SK-N-SH (cell line): ENCODE measurements at regions not wholly inside any gene's neighbourhood (a gene's known extent, or its start where the extent isn't known, plus 50 kb on each side); places are given as distances from the start of the nearest gene placed in this dataset.

Source experiments
- CTCF ChIA-PET: fragments of 300-600, 350-600 bp; formaldehyde crosslinking; extraction: SDS; loops from one replicate; lab custom pipeline; 2021; lab: Yijun Ruan, JAX
- POLR2A ChIA-PET: fragments of 350-600 bp; sonication (Branson Sonifier 250); formaldehyde crosslinking; extraction: SDS; loops from one replicate; lab custom pipeline; 2020; ENCODE audit warnings: antibody characterized with exemption, inconsistent platforms; lab: Yijun Ruan, JAX
- DNase-seq: peaks from one replicate; pipeline ENCODE4 v3.0.0; 2012
- H2AFZ ChIP-seq: fragments of 200-600 bp; sonication (generic); 2 replicates; pipeline ENCODE4 v1.8.1; 2016; ENCODE audit warnings: antibody characterized with exemption, mild to moderate bottlenecking, low read depth
- H3F3A ChIP-seq: fragments of 200-600 bp; sonication (generic); replicated peaks from 2 replicates; pipeline ENCODE3; 2016; ENCODE audit warnings: antibody characterized with exemption, mild to moderate bottlenecking; ENCODE audit not compliant: insufficient read depth
- H3K27ac ChIP-seq, 2 experiments: fragments of 200-500 bp in 1 of 2; fragments of 200-600 bp in 1 of 2; sonication (Bioruptor generic) in 1 of 2; sonication (generic), shearing (Covaris generic) in 1 of 2; 2 replicates each; pipeline versions ENCODE4 v1.5.1 to v1.6.1; 2014 to 2016; ENCODE audit warnings: low read depth in 2 of 2, inconsistent platforms in 1 of 2, low read length in 1 of 2, mild to moderate bottlenecking in 1 of 2, mixed read lengths in 1 of 2
- H3K27me3 ChIP-seq: fragments of 200-600 bp; sonication (generic), shearing (Covaris generic); 2 replicates; pipeline ENCODE4 v1.6.1; 2016; ENCODE audit warnings: mixed run types; ENCODE audit not compliant: insufficient read depth
- H3K36me3 ChIP-seq, 2 experiments: fragments of 200-500 bp in 1 of 2; fragments of 200-600 bp in 1 of 2; sonication (Bioruptor generic) in 1 of 2; sonication (generic) in 1 of 2; replicated peaks in 1 of 2; 2 replicates each; pipeline versions ENCODE3 to v1.5.1; 2014 to 2016; ENCODE audit warnings: low read length in 1 of 2, mild to moderate bottlenecking in 1 of 2; ENCODE audit not compliant: insufficient read depth in 2 of 2, control insufficient read depth in 1 of 2
- H3K4me1 ChIP-seq, 2 experiments: fragments of 200-500 bp in 1 of 2; fragments of 200-600 bp in 1 of 2; sonication (Bioruptor generic) in 1 of 2; sonication (generic), shearing (Covaris generic) in 1 of 2; 2 replicates each; pipeline versions ENCODE4 v1.5.1 to v1.6.1; 2014 to 2016; ENCODE audit warnings: low read depth in 1 of 2, low read length in 1 of 2, mixed run types in 1 of 2; ENCODE audit not compliant: insufficient read depth in 2 of 2, control insufficient read depth in 1 of 2
- H3K4me2 ChIP-seq: fragments of 200-600 bp; sonication (generic), shearing (Covaris generic); 2 replicates; pipeline ENCODE4 v1.6.1; 2017; ENCODE audit warnings: mixed run types
- H3K4me3 ChIP-seq, 2 experiments: fragments of 200-500 bp in 1 of 2; fragments of 200-600 bp in 1 of 2; sonication (Bioruptor generic) in 1 of 2; sonication (generic), shearing (Covaris generic) in 1 of 2; 2 replicates each; pipeline versions ENCODE4 v1.5.1 to v1.8.1; 2014 to 2016; ENCODE audit warnings: low read depth in 2 of 2, inconsistent platforms in 1 of 2, low read length in 1 of 2, mild to moderate bottlenecking in 1 of 2, mixed read lengths in 1 of 2, moderate library complexity in 1 of 2
- H3K79me2 ChIP-seq: fragments of 200-600 bp; sonication (generic); 2 replicates; pipeline ENCODE4 v1.8.1; 2017; ENCODE audit warnings: mild to moderate bottlenecking; ENCODE audit not compliant: insufficient read depth
- H3K9ac ChIP-seq: fragments of 200-600 bp; sonication (generic); 2 replicates; pipeline ENCODE4 v1.6.1; 2017; ENCODE audit warnings: mixed run types
- H3K9me2 ChIP-seq: fragments of 200-600 bp; sonication (generic); 2 replicates; pipeline ENCODE4 v1.6.1; 2017; ENCODE audit warnings: mixed run types
- H3K9me3 ChIP-seq: fragments of 200-600 bp; sonication (generic); 2 replicates; pipeline ENCODE4 v1.6.1; 2017; ENCODE audit warnings: mixed run types, mild to moderate bottlenecking, moderate library complexity
- H4K20me1 ChIP-seq: fragments of 200-600 bp; sonication (generic); 2 replicates; pipeline ENCODE4 v1.6.1; 2017; ENCODE audit warnings: mild to moderate bottlenecking, mixed run types; ENCODE audit not compliant: insufficient read depth
- EP300 ChIP-seq, 2 experiments: IDR thresholded peaks; 2 replicates each; pipeline versions ENCODE4 v1.4.0 to v1.6.1; 2012; ENCODE audit warnings: borderline replicate concordance in 1 of 2, low read depth in 1 of 2, low read length in 1 of 2
- FOSL2 ChIP-seq: IDR thresholded peaks from 2 replicates; pipeline ENCODE4 v1.4.0; 2012; ENCODE audit warnings: low read depth, mild to moderate bottlenecking, moderate library complexity, borderline replicate concordance
- FOXJ3 ChIP-seq: sonication (generic); formaldehyde crosslinking; IDR thresholded peaks from 2 replicates; pipeline ENCODE4 v1.5.1; 2020; ENCODE audit warnings: mild to moderate bottlenecking, missing genetic modification reagents
- GATA2 ChIP-seq: sonication (generic); formaldehyde crosslinking; IDR thresholded peaks from 2 replicates; pipeline ENCODE4 v1.5.0; 2020; ENCODE audit warnings: mild to moderate bottlenecking, missing genetic modification reagents
- IRF3 ChIP-seq: fragments of 150-350 bp; IDR thresholded peaks from 2 replicates; pipeline ENCODE4 v1.6.1; 2016; ENCODE audit warnings: mild to moderate bottlenecking, low read depth, low read length
- JUND ChIP-seq: IDR thresholded peaks from 2 replicates; pipeline ENCODE4 v1.4.0; 2012
- NFIC ChIP-seq: IDR thresholded peaks from 2 replicates; pipeline ENCODE4 v1.4.0; 2012; ENCODE audit warnings: borderline replicate concordance
- NRF1 ChIP-seq: IDR thresholded peaks from 2 replicates; pipeline ENCODE4 v1.6.1; 2012; ENCODE audit warnings: low read depth, mild to moderate bottlenecking, low read length
- RAD21 ChIP-seq: IDR thresholded peaks from 2 replicates; pipeline ENCODE4 v1.6.1; 2012; ENCODE audit warnings: mild to moderate bottlenecking, low read length
- REST ChIP-seq: IDR thresholded peaks from 2 replicates; pipeline ENCODE4 v1.6.1; 2012; ENCODE audit warnings: mild to moderate bottlenecking, low read depth, low read length, moderate library complexity
- SIN3A ChIP-seq: IDR thresholded peaks from 2 replicates; pipeline ENCODE4 v1.6.1; 2012; ENCODE audit warnings: low read depth, mild to moderate bottlenecking, low read length, moderate library complexity, borderline replicate concordance
- TEAD4 ChIP-seq: IDR thresholded peaks from 2 replicates; pipeline ENCODE4 v1.4.0; 2012; ENCODE audit warnings: mild to moderate bottlenecking, borderline replicate concordance; ENCODE audit not compliant: insufficient read depth
- WGBS: methylation state at CpG from one replicate; pipeline ENCODE4 v1.1.6; 2017; ENCODE audit warnings: low lambda C conversion rate; 5-methylcytosine and 5-hydroxymethylcytosine counted together
- TF ChIP-seq, protein P1 (sequence below): IDR thresholded peaks from 2 replicates; pipeline ENCODE4 v1.4.0; 2012; ENCODE audit warnings: low read depth
- TF ChIP-seq, protein P2 (sequence below): IDR thresholded peaks from 2 replicates; pipeline ENCODE4 v1.4.0; 2012; ENCODE audit warnings: low read depth, borderline replicate concordance

DNA sequence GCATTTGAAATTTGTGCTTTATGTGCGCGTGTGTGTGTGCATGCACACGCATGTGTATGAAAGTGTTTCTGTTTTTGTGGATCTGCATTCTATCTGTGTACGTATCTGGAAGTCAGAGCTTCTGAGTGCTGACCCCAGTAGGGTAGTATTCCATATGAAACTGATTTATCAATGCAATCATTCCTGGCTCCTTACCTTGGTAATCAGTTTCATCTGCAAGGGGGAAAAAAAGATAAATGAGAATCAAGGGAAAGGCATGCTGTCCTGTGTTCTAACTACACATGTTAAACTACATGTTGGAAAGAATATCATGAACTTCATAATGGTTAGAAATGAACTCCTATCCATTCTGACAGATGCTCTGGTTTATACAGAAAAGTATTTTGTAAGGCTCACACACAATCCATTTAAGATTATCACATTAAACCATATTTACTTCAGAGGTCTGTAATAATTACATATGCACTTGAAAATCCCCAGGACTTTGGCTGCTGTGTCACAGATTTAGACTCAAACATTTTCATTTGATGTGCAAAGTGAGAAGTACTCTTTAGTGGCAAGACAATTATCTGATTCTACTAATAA is 276.1 kb upstream of the LMO3 start:
- Histone ChIP-seq H3K9me3 (0 out of 2 replicates have a peak, but pooled peaks cover 2% of the 10 kb centered on the region), H3K9ac (no peak overlapping the region), H3K27me3 (no peaks in the 10 kb centered on the region), H2AFZ (no peak overlapping the region), H3K4me3 (no peak overlapping the region), H3K79me2 (no peaks in the 10 kb centered on the region), H3K4me2 (no peak overlapping the region), H3K36me3 (no peaks in the 10 kb centered on the region), H3F3A (no peaks in the 10 kb centered on the region), H3K9me2 (no peaks in the 10 kb centered on the region), H3K4me1 (peaks cover 0 to 6% of the 10 kb centered on the region in 2 experiments; a peak in 2 of 4 replicates), H4K20me1 (no peaks in the 10 kb centered on the region), H3K27ac (peak overlapping the region in 1 of 2 experiments; percentile 95; a peak in 2 of 4 replicates)
- DNase-seq = peak; percentile 14
- ChIA-PET POLR2A (interaction anchor here (0.8 kb wide), 1 partner anchor 276 kb away, joined by 4 read pairs; the partner anchor contains the start of gene LMO3), CTCF (interaction anchor here (1.4 kb wide), 1 partner anchor 275 kb away, joined by 4 read pairs; no protein-coding TSS in a partner anchor)
- TF ChIP-seq FOSL2 (no peak), FOXJ3 (CRISPR knock-in tag) (0 out of 2 replicates have a peak, but pooled peaks have one; percentile 42), EP300 (IDR thresholded peaks at IDR 0.05; ENCODE audit: borderline replicate concordance in 1 of 2, low read depth in 1 of 2, low read length in 1 of 2) (peak in 1 of 2 experiments; percentile 78; a peak in 2 of 4 replicates), RAD21 (0 out of 2 replicates have a peak, but pooled peaks have one; percentile 22), REST (no peak), IRF3 (no peak), JUND (no peak), NRF1 (no peak), GATA2 (CRISPR knock-in tag) (peak; percentile 85)
- TF ChIP-seq, protein P1, sequence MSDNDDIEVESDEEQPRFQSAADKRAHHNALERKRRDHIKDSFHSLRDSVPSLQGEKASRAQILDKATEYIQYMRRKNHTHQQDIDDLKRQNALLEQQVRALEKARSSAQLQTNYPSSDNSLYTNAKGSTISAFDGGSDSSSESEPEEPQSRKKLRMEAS = no peak
- 24% methylated on average over 4 of the region's 4 CpGs for WGBS

DNA sequence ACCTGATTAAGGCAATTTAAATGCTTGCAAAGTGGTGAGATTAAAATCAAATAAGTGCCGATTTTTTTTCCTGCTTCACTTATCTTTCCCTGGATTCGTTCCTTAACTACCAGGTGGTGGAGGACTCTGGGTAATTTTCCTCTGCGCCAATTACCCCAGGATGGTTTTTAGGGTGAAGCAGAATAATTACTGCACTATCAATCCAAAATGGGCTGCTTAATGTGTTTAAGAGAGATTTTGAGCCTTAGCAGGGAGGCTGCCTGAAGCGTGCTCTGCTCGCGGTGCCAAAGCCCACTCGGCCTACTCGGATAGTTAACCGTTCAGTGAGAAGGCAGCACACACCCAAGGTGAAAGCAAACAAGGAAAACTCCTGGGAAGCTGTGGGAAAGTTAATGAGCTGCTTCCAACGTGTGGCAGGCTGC is 274.9 kb upstream of the LMO3 start:
- Histone ChIP-seq H3K27me3 (no peaks in the 10 kb centered on the region), H3K4me2 (no peak overlapping the region), H3K9me3 (0 out of 2 replicates have a peak, but pooled peaks cover 6% of the 10 kb centered on the region), H3K79me2 (no peaks in the 10 kb centered on the region), H3K27ac (peak overlapping the region in 1 of 2 experiments; percentile 95; a peak in 2 of 4 replicates), H3K9ac (no peak overlapping the region), H2AFZ (no peak overlapping the region), H3K4me1 (peaks cover 0 to 6% of the 10 kb centered on the region in 2 experiments; a peak in 2 of 4 replicates), H3F3A (no peaks in the 10 kb centered on the region), H4K20me1 (no peaks in the 10 kb centered on the region), H3K36me3 (no peaks in the 10 kb centered on the region), H3K4me3 (no peak overlapping the region), H3K9me2 (no peaks in the 10 kb centered on the region)
- ChIA-PET CTCF (interaction anchor here (1.4 to 2.5 kb wide), 2 partner anchors 59 to 274 kb away, joined by 4 to 6 read pairs; no protein-coding TSS in a partner anchor), POLR2A (interaction anchor here (0.6 to 1.0 kb wide), 2 partner anchors 22 to 196 kb away, joined by 3 read pairs; no protein-coding TSS in a partner anchor)
- DNase-seq = peak; percentile 58
- WGBS = 7% methylated on average over 10 of the region's 10 CpGs
- TF ChIP-seq SIN3A (no peak), RAD21 (peak; percentile 21; the same call in 1 of the 2 replicates), NFIC (no peak), TEAD4 (0 out of 2 replicates have a peak, but pooled peaks have one; percentile 28), EP300 (IDR thresholded peaks at IDR 0.05; ENCODE audit: borderline replicate concordance in 1 of 2, low read depth in 1 of 2, low read length in 1 of 2) (peak in 1 of 2 experiments; percentile 94; a peak in 2 of 4 replicates), REST (no peak)
- TF ChIP-seq, protein P2, sequence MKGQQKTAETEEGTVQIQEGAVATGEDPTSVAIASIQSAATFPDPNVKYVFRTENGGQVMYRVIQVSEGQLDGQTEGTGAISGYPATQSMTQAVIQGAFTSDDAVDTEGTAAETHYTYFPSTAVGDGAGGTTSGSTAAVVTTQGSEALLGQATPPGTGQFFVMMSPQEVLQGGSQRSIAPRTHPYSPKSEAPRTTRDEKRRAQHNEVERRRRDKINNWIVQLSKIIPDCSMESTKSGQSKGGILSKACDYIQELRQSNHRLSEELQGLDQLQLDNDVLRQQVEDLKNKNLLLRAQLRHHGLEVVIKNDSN = no peak
- TF ChIP-seq, protein P1 = no peak
